B cell (primary cell): ENCODE measurements at regions not wholly inside any gene's neighbourhood (a gene's known extent, or its start where the extent isn't known, plus 50 kb on each side); places are given as distances from the start of the nearest gene placed in this dataset.

ENCODE experiments used
- ATAC-seq: fragments of 200-7000 bp; cut with Tn5 transposase; one replicate; pipeline ENCODE4 v1.10.0; 2021; ENCODE audit warnings: low read depth, mild to moderate bottlenecking, moderate number of reproducible peaks, moderate library complexity
- CTCF ChIA-PET: fragments of 350-600 bp; sonication (Branson Sonifier 250); formaldehyde crosslinking; loops from one replicate; lab custom pipeline; 2021; ENCODE audit warnings: antibody characterized with exemption, inconsistent platforms; lab: Charles Lee
- POLR2A ChIA-PET: fragments of 350-600 bp; sonication (Branson Sonifier 250); formaldehyde crosslinking; loops from one replicate; lab custom pipeline; 2021; ENCODE audit warnings: antibody characterized with exemption; lab: Charles Lee
- DNase-seq: peaks from one replicate; pipeline ENCODE4 v3.0.0; 2013
- H2AFZ ChIP-seq: 2 replicates; pipeline ENCODE4 v1.6.1; 2012; ENCODE audit warnings: mild to moderate bottlenecking, low read depth, low read length; ENCODE audit not compliant: insufficient read depth, poor library complexity, severe bottlenecking
- H3K27ac ChIP-seq, 2 donors: 1 replicate in 1 of 2; 2 replicates in 1 of 2; pipeline ENCODE4 v1.5.1; 2012 to 2013; ENCODE audit warnings: low read length in 2 of 2, mild to moderate bottlenecking in 2 of 2, moderate library complexity in 1 of 2
- H3K27me3 ChIP-seq, 4 experiments: fragments of 200-600 bp in 1 of 4; sonication (generic) in 1 of 4; replicated peaks in 1 of 4; 1 replicate in 2 of 4; 2 replicates in 2 of 4; pipeline versions ENCODE4 v1.6.1 to v1.7.0; 2013 to 2016; ENCODE audit warnings: low read length in 3 of 4, mild to moderate bottlenecking in 2 of 4, mixed read lengths in 1 of 4, moderate library complexity in 1 of 4; ENCODE audit not compliant: insufficient read depth in 4 of 4, control insufficient read depth in 3 of 4; ENCODE audit errors: control extremely low read depth in 1 of 4
- H3K36me3 ChIP-seq, 2 experiments: replicated peaks in 1 of 2; 1 replicate in 1 of 2; 2 replicates in 1 of 2; pipeline versions ENCODE4 v1.6.1 to v1.7.1; 2013; ENCODE audit warnings: low read length in 1 of 2; ENCODE audit not compliant: insufficient read depth in 2 of 2, control insufficient read depth in 1 of 2; ENCODE audit errors: control extremely low read depth in 1 of 2, extremely low read depth in 1 of 2
- H3K4me1 ChIP-seq, 2 donors: fragments of 200-600 bp in 1 of 2; sonication (generic) in 1 of 2; 1 replicate in 1 of 2; 2 replicates in 1 of 2; pipeline versions ENCODE4 v1.5.1 to v1.6.1; 2013 to 2017; ENCODE audit warnings: low read length in 2 of 2; ENCODE audit not compliant: control insufficient read depth in 2 of 2, insufficient read depth in 2 of 2
- H3K4me2 ChIP-seq: replicated peaks from 2 replicates; pipeline ENCODE3; 2012; ENCODE audit warnings: mild to moderate bottlenecking, low read depth, low read length; ENCODE audit not compliant: poor library complexity, severe bottlenecking
- H3K4me3 ChIP-seq, 5 experiments: fragments of 200-600 bp in 1 of 5; sonication (generic) in 1 of 5; 1 replicate in 3 of 5; 2 replicates in 2 of 5; pipeline versions ENCODE4 v1.5.1 to v1.7.0; 2011 to 2016; ENCODE audit warnings: low read length in 4 of 5, mild to moderate bottlenecking in 4 of 5, low read depth in 2 of 5, control low read depth in 1 of 5, moderate library complexity in 1 of 5; ENCODE audit not compliant: insufficient read depth in 1 of 5; ENCODE audit errors: control extremely low read depth in 1 of 5, extremely low read depth in 1 of 5
- H3K79me2 ChIP-seq: fragments of 200-600 bp; sonication (generic); one replicate; pipeline ENCODE4 v1.6.0; 2016; ENCODE audit warnings: low read length; ENCODE audit not compliant: control insufficient read depth, insufficient read depth
- H3K9ac ChIP-seq: fragments of 200-600 bp; sonication (generic); 2 replicates; pipeline ENCODE4 v1.6.1; 2017; ENCODE audit warnings: mild to moderate bottlenecking, low read length, moderate library complexity
- H3K9me3 ChIP-seq, 3 donors: one replicate each; pipeline versions ENCODE4 v1.6.1 to v1.7.1; 2013; ENCODE audit warnings: low read length in 2 of 3; ENCODE audit not compliant: control insufficient read depth in 2 of 3, insufficient read depth in 1 of 3; ENCODE audit errors: control extremely low read depth in 1 of 3
- H4K20me1 ChIP-seq: 2 replicates; pipeline ENCODE4 v1.6.0; 2012; ENCODE audit warnings: mild to moderate bottlenecking, low read length; ENCODE audit not compliant: insufficient read depth, control insufficient read depth, poor library complexity, severe bottlenecking
- H3K27ac Mint-ChIP-seq: one replicate; pipeline ENCODE4 v1.8.0; 2021; ENCODE audit warnings: mixed read lengths
- H3K27me3 Mint-ChIP-seq: one replicate; pipeline ENCODE4 v1.8.0; 2021; ENCODE audit warnings: mixed read lengths
- H3K4me1 Mint-ChIP-seq: one replicate; pipeline ENCODE4 v1.8.0; 2021; ENCODE audit warnings: mixed read lengths
- H3K4me3 Mint-ChIP-seq: one replicate; pipeline ENCODE4 v1.8.0; 2021; ENCODE audit warnings: mixed read lengths
- H3K9me3 Mint-ChIP-seq: one replicate; pipeline ENCODE4 v1.8.0; 2022; ENCODE audit warnings: mixed read lengths; ENCODE audit not compliant: insufficient read depth
- CTCF ChIP-seq: fragments of 200-600 bp; IDR thresholded peaks from one replicate; pipeline ENCODE4 v1.8.0; 2022; ENCODE audit warnings: antibody characterized with exemption, mild to moderate bottlenecking
- EZH2 ChIP-seq: IDR thresholded peaks from 2 replicates; pipeline ENCODE4 v1.6.1; 2012; ENCODE audit warnings: borderline replicate concordance, low read depth, mild to moderate bottlenecking, moderate library complexity, low read length; ENCODE audit not compliant: insufficient read depth, poor library complexity, severe bottlenecking
- intact Hi-C: fragments of 100-400 bp; cut with micrococcal nuclease; formaldehyde crosslinking; loops from one replicate; pipeline ENCODE4 v1.10.0; 2022

- Mint-ChIP-seq H3K27ac (no peak overlapping the region), H3K27me3 (no peaks in the 10 kb centered on the region), H3K4me1 (no peaks in the 10 kb centered on the region), H3K4me3 (no peak overlapping the region), H3K9me3 (peaks cover 5% of the 10 kb centered on the region)
- DNase-seq (no peak), ATAC-seq (no peak)
- no peak for TF ChIP-seq EZH2
- no peak for TF ChIP-seq CTCF
- POLR2A ChIA-PET, result no interaction called here
- Histone ChIP-seq H3K4me3 (no peak overlapping the region), H4K20me1 (no peaks in the 10 kb centered on the region), H3K27ac (no peak overlapping the region), H3K36me3 (no peaks in the 10 kb centered on the region), H3K4me2 (no peak overlapping the region), H3K27me3 (no peaks in the 10 kb centered on the region), H3K9me3 (no peaks in the 10 kb centered on the region), H3K4me1 (no peaks in the 10 kb centered on the region), H3K9ac (no peak overlapping the region), H2AFZ (no peak overlapping the region), H3K79me2 (no peaks in the 10 kb centered on the region)
- CTCF ChIA-PET, result no interaction called here
- intact Hi-C loops, result no loop called here
These were observed 350.7 kb upstream of the LRRC3B start for GRCh38 chr3:26271848-26272247.

- ChIA-PET POLR2A (no interaction called here), CTCF (no interaction called here)
- ATAC-seq (no peak), DNase-seq (no peak)
- no peak overlapping the region for H3K27ac ChIP-seq
- peaks cover 0 to 2% (median 0%) of the 10 kb centered on the region in 3 donors for H3K9me3 ChIP-seq
- no peak overlapping the region for H3K4me3 ChIP-seq
- H3K4me2 ChIP-seq, result no peak overlapping the region
- Mint-ChIP-seq H3K27me3 (no peaks in the 10 kb centered on the region), H3K9me3 (peaks cover 5% of the 10 kb centered on the region), H3K4me1 (no peaks in the 10 kb centered on the region), H3K27ac (no peak overlapping the region), H3K4me3 (no peak overlapping the region)
- no peak overlapping the region for H2AFZ ChIP-seq
- no peaks in the 10 kb centered on the region for H3K36me3 ChIP-seq
- H3K9ac ChIP-seq, result no peak overlapping the region
- H4K20me1 ChIP-seq, result no peaks in the 10 kb centered on the region
- H3K4me1 ChIP-seq, result no peaks in the 10 kb centered on the region
- no peaks in the 10 kb centered on the region for H3K79me2 ChIP-seq
- no peak for TF ChIP-seq EZH2
- no peak for TF ChIP-seq CTCF
- intact Hi-C loops, result no loop called here
- no peaks in the 10 kb centered on the region for H3K27me3 ChIP-seq
These were observed 349.4 kb upstream of the LRRC3B start for GRCh38 chr3:26273196-26273595.
